HG03575 (cell line): ENCODE measurements at regions not wholly inside any gene's neighbourhood (a gene's known extent, or its start where the extent isn't known, plus 50 kb on each side); places are given as distances from the start of the nearest gene placed in this dataset.

Experiments
- ATAC-seq: cut with Tn5 transposase; IDR thresholded peaks from one replicate; pipeline ENCODE4 v1.9.1; 2021; ENCODE audit not compliant: unreplicated experiment, insufficient number of reproducible peaks, low FRiP score; ENCODE audit errors: extremely low read depth

DNA sequence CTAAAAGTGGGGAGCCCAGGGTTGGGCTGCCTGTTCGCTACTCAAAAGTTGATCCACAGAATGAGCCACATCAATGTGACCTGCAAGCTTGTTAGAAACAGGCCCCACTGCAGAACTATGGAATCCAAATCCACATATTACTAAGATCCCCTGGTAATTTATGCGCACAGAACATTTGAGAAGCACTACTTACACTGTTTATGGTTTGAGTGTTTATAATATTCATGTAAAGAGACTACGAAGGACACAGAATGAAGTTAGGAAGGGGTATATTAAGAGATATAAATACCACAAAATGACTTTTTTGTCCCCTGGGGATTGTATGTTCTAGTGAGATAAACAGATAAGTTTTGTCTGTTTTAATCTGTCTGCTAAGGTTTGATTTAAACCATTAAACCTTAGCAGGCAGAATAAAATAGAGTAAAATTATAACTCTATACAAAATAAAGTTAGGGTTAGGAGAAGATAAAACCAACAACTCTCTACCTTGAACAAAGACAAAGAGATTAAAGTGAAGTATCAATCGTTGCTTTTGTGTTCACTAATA lies 666.9 kb upstream of the SOX9 start:
- no peak for ATAC-seq

DNA sequence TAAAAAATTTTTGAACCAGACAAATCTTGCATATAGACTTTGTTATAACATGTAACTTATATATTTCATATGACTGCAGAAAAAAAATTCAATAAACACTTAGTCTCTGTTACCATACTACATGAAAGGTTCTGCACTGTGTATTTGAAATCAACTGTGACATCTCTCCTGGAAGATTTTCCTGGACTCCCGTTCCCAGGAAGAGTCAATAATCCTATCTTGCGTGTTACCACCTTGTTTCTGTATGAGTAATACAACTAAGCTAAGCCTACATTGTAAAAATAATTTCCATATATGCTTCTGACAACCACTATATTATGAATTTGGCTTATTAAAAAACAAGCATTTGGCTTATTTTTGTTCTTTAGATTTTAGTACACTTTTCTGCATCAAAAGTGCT lies 665.6 kb upstream of the SOX9 start:
- no peak for ATAC-seq

DNA sequence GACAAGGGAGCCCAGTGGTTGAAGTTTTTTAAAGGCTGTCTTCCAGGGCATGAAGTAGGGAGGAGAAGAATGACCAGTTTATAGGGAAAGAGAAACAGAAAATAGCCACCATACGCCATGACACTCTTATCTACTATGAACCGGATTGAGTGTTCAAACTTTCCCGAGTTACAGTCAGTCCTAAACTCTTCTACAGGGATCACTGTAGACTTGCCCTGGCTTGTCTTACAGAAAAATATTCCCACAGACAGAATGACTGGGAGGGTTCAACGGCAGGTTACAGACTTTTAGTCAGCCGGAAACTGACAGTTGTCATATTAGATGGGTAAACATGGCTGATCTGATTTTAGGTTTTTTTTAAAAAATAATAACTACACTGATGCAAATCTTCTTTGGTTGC lies 662.5 kb upstream of the SOX9 start:
- ATAC-seq = no peak

DNA sequence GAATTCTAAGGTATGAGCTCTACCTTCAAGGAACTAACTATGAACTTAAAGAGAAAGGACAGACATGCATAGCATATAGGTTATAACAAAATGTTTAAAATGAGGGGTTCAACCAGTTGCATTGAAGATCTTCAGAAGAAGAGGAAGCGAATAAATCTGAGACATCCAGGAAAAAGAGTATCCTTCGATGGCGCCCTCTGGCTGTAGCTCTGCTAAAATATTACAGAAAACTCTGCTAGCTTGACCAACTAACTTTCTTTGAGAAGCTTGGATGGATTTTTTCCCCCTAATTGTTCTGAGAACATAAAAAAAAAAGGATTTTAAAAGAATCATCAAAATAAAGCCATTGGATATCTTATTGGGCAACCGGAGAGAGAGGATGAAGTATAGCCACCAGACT lies 659.9 kb upstream of the SOX9 start:
- ATAC-seq = no peak

DNA sequence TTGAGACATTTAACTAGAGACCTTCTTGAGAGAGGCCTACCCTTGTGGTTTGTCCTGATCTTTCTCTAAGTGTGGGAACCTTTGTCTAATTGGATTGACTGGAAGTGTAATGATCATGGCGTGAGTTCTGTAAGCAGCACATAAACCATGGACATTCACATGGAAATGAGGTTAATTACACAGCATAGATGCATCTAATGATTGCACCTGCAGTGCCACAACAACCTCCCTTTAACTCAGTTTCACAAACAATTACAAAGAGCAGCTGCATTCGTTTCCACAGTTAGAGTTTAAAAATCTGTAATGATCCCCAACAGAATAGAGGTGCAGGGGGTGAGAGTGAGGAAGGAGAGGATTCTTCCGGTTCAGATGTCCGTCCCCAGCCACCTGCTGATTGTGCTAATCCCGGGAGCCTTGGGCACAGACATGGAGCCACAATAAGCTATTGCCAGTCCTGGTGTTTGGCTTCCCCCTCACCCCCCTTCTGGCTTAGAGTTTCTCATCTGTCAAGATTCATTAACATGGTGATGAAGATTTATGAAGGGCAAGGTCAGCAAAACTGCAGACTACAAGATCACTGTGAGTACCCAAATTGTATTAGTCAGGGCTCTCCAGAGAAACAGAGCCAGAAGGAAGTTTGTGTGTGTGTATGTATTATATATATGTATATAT lies 659.2 kb upstream of the SOX9 start:
- ATAC-seq = no peak

DNA sequence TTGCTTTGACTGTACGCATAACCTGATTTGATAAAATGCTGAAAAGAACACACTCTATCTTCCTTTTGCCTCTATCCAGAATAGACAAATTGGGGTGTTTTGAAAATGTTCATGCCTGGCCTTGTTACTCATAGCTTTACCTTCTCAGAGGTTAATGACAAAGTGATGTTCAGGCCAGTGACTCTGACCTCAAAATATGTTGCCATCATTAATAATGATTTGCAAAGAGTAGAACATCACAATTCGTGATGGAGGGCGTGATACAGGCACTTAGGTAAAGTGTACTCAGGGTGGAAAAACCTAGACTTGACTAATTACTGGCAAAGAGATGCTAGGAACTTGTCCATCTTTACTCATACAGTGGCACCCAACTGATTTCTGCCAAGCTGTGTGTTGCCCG lies 656.6 kb upstream of the SOX9 start:
- ATAC-seq = no peak

DNA sequence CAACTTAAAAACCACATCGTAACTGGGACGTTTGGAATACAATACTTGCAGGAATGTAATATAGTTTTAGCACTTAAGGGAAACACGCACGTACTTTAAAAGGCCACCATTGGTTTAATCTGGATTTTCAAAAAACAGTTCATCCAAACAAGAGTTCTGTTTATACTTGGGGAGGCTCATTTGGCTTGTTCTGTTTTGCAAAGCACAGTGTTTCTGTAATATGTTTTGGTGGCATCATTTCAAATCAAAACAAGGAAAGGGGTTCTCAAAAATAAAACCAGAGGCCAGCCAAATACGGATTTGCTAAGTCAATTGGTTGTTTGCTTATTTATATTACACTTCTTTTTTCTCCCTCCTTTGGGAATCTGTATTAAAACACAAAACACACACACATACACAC lies 656.1 kb upstream of the SOX9 start:
- no peak for ATAC-seq

DNA sequence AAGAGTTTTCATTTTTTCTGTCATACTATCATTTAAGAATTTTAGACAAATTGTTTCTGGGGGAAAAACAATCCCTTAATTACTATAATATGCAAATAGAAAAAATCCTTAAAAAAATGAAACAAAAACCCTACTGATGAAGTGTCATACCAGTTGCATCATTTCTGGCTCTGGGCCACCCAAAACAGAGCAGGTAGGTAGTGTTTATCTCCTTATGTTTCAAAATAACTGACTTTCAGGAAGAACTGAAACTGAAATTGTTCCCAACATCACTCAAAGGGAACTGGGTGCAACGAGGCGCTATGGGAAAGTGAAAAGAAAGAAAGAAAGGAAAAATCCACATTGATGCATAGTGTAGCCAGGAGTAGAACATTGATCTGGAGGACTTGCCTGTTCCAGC lies 653.1 kb upstream of the SOX9 start:
- no peak for ATAC-seq

DNA sequence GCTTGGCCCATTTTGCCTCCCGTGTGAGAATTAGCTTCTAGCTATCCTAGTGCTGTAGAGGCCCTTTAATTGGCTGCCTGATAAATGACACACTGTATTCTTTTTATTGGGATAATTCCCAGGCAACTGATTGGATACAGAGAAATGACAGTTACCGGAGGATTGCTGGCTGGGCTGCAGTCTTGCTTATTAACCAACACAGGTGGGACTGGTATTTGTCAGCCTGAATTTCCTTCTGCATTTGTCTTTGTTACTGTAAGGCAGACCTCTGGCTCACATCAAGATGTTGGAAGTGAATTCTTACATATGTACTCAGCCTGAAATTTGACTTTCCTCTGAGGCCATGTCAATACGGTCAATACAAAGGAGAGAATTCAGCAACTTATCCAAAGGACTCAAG lies 650.8 kb upstream of the SOX9 start:
- no peak for ATAC-seq

DNA sequence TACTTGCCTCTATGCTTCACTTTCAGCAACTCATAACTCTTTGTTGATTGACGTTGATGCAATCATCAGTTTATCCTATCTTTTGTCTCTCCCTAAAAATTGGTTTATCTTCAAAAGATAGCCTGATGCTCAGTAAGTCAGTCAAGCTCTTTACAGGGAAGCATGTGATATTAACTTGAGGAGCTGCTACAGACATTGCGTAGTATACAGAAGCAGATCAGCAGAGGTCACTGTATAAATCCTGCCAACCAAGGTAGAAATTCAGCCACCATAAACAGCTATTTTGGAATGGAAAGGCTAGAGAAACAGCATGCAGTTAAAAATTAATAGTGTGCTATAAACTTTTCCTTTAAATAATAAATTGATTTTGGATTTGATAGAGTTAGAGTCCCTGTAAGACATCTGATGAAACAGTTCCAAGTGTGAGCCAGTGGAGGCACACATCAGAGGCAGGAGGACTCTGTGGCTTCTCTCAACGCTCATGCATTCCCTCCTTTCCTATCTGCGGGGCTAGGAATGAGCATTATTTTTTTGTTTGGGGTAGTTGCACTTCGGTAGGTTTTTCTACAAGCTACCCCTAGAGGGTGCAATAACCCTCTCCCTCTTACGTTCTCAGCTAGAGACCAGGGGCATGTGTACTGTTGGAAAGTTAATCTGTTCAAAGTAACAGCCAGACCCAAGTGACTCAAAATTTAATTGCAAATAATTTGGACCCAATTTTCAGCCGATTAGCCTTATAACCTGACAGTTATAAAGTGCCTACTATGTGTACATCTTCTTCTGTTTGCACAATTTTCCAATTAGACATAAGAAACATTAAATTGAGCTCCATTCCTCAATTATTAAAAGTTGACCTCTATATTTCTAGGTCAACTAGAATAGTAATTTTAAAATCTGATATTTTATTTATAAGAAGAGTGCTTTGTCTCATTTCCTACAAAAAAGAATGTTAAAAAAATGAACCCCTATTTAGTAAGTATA lies 647.7 kb upstream of the SOX9 start:
- ATAC-seq = no peak

DNA sequence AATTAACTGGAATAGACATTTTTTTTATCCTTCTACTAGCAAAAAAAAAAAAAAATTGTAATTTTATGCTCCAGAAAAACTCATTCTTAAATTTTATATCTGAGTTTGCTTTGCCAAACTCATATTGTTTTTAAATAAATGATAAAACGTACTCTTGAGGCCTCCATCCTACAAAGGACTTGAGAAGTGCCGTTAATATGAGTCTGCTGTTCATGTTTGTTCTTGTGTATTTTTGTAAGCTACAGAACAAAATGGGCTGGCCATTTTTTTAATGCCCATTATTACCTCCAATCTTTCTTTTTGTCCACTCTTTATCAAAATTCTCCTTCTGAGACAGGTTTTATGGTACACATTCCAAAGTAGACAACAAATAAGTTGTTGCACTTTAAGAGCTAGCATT lies 643.5 kb upstream of the SOX9 start:
- no peak for ATAC-seq

DNA sequence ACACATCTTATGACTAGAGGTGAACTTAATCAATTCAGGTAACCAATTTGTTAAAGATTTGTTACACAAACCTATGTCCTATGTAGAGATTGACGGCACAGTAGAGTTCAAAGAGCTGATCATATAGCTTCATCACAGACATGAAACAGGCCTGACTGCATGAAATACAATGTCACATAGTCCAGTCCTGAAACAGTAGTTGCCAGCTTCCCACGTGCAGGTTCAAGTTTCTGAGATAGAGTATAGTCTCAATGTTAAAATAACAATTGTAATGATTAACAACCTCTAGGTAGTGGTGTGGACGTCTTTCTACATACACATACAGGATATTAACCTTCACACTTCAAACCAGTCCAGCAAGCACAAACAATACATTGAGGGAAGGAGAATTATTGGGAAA lies 640.7 kb upstream of the SOX9 start:
- ATAC-seq = no peak

DNA sequence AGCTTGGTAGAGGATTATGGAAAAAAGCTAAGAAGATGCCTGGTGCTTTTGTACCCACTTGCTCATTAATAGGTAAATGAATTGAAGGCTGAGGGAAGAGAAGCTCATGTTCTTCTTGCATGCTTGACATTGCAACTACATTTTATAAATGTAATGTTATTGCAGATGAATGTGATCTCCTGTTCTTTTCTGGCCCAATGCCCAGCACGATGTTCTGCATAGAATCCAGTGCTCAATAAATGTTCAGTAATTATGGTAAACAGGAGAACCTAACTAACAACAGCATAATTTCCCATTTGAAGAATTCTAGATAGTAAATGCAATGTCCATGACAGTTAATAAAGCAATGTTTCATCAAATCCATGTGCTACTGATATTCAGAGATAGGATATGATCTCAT lies 638.2 kb upstream of the SOX9 start:
- no peak for ATAC-seq

DNA sequence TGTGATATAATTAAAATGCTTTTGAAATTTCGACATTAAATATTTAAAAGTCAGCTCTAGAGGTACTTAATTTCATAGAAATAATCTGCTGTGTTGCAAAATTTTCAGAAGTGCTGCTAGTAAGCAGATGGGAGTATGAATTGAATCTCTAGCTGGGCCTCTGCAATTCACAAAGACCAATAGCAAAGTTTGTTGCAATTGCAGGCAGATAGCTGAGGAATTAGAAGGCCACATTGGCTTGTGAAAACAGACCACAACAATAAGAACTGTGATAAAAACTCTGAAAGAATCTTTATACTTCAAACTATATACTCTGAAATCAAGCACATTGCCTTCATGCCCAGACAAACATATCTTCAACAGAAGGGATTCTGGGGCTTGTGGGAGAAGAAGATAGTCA lies 636.3 kb upstream of the SOX9 start:
- ATAC-seq = no peak

DNA sequence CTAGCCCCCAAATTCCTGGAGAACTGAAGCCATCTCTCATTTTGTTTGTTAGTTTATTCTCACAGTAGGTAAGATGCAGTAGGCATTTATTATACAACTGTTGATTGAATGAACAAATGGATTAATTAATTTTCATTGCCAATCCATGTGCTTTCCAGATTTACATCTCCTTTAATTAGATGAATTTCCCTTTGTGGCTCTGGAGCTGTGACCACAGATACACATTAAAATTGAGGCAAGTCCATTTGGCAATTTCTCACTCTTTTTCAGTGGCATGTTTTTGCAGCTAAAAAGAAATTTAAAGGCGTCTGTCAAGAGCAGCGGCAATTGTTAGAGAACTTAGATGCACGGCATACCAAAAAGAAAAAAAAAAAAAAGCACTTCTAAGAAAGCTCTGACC lies 635.4 kb upstream of the SOX9 start:
- ATAC-seq = no peak

DNA sequence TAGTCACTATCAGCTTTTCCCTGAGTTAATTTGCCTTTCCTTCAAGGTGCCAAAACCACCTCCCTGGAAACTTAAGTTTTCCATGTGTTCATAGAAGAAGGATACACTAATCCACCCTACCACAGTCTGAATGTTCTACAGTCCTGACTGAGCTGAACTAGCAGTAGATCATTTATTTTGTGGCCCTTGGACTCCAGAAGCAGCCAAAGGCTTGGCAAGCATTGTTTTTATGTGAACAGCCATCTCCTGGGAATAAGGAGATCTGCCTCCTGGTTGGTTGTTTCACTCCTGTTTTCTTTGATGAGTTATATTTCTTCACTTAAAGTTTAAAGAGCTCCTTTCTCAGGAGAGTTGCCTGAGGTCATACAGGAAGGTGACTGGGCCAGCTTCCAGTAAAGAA lies 634.6 kb upstream of the SOX9 start:
- ATAC-seq = no peak

DNA sequence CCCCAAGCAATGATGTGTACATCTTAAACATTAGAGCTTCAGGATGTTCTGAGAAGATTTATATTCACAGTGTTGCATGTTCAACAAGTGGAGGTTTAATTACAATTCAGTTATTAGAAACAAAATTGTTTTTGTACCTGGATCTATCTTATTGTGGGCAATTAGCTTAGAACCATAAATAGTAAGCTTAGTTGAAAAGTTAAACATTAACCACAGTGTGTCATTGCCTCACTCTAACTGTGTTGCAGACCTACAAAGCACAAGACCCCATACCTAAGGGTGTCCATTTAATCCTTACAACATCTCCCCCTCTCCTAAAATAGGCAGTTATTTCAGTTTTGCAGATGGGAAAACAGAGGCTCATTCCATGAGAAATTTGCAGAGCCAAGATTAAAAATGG lies 632.0 kb upstream of the SOX9 start:
- no peak for ATAC-seq

DNA sequence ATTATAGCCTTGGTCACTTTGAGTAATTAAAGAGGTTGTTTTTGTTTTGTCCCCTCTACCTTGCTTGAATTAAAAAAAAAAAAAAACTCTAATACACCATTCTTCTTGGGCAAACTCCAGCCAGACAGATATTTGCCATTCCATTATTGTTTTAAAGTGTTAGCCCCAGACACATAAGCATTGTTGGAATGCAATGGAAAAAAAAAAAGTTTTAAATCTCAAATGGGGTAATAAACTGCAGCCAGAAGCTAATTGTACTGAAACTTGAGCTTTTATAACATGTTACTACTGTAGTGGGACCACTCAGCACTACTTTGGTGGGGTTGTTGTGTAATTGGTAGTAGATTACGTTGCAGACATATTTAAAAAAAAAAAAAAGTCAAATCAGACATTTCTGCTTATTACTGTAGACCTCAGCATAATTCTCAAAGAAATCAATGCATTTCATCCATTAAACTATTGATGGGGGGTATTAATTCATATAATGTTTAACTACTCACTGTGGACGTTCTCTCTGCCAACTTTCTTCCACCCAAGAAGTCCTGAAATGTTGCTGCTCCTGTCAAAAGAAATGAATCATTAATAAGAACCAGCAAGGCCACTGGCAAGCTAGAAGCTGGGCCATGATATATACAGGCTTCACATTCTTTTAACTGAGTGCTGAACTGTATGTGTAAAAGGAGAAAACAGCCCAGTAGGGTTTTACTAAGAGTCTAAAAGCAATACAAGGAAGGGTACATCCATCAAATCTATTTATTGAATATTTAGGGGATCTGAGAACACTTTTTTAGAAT lies 626.6 kb upstream of the SOX9 start:
- ATAC-seq = no peak

DNA sequence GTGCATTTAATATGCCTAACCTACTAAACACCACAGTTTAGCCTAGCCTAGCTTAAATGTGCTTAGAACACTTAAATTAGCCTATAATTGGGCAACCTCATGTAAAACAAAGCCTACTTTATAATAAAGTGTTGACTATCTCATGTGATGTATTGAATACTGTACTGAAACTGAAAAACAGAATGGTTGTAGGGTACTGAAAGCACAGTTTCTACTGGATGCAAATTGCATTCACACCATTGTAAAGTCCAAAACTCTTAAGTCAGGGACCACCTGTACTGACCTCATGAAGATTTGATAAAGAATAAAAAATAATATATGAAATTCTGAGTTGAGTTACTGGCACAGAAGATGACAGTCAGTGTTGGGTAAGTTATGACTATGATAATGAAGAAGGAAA lies 625.4 kb upstream of the SOX9 start:
- ATAC-seq = no peak
